ENCODE measurements at regions not wholly inside any gene's neighbourhood (a gene's known extent, or its start where the extent isn't known, plus 50 kb on each side); places are given as distances from the start of the nearest gene placed in this dataset.
"Not testable (repeated sequence)": the region's sequence is repeated elsewhere in the genome, so short reads cannot be mapped to it uniquely, and the experiment has no call there.

- no peak for DNase-seq
These were observed 197.8 kb downstream of the MEMO1 start for GRCh38 chr2:31813016-31813415.

GRCh38 chr2:31812051-31812798, 198.6 kb downstream of the MEMO1 start:
- DNase-seq: peak; percentile 5

GRCh38 chr2:31811482-31811881, 199.3 kb downstream of the MEMO1 start:
- no peak for DNase-seq

- no peak for DNase-seq
These were observed 200.4 kb downstream of the MEMO1 start for GRCh38 chr2:31810200-31810917.

GRCh38 chr2:31805688-31806087, 205.1 kb downstream of the MEMO1 start:
- no peak for DNase-seq

GRCh38 chr2:31803481-31804153, 207.2 kb downstream of the MEMO1 start:
- not testable (repeated sequence) for DNase-seq

- DNase-seq: no peak
These were observed 208.1 kb downstream of the MEMO1 start for GRCh38 chr2:31802711-31803110.

- DNase-seq: not testable (repeated sequence)
These were observed 211.5 kb downstream of the MEMO1 start for GRCh38 chr2:31799282-31799681.

GRCh38 chr2:31788273-31788672, 207.5 kb upstream of the SRD5A2 start:
- no peak for DNase-seq

- no peak for DNase-seq
These were observed 205.1 kb upstream of the SRD5A2 start for GRCh38 chr2:31785876-31786275.

GRCh38 chr2:31784868-31785267, 204.1 kb upstream of the SRD5A2 start:
- DNase-seq: no peak

GRCh38 chr2:31783446-31784091, 202.8 kb upstream of the SRD5A2 start:
- not testable (repeated sequence) for DNase-seq

GRCh38 chr2:31778153-31778552, 197.4 kb upstream of the SRD5A2 start:
- DNase-seq: no peak

- no peak for DNase-seq
These were observed 190.0 kb upstream of the SRD5A2 start for GRCh38 chr2:31770741-31771140.

GRCh38 chr2:31765078-31765945, 184.6 kb upstream of the SRD5A2 start:
- DNase-seq: no peak

- no peak for DNase-seq
These were observed 183.4 kb upstream of the SRD5A2 start for GRCh38 chr2:31764169-31764568.

- DNase-seq: no peak
These were observed 181.3 kb upstream of the SRD5A2 start for GRCh38 chr2:31762085-31762484.

GRCh38 chr2:31757351-31757750, 176.6 kb upstream of the SRD5A2 start:
- DNase-seq: not testable (repeated sequence)

- DNase-seq: not testable (repeated sequence)
These were observed 168.0 kb upstream of the SRD5A2 start for GRCh38 chr2:31748746-31749145.

GRCh38 chr2:31748041-31748440, 167.3 kb upstream of the SRD5A2 start:
- DNase-seq: no peak

GRCh38 chr2:31739161-31739560, 158.4 kb upstream of the SRD5A2 start:
- DNase-seq: no peak
